ENCODE measurements at regions not wholly inside any gene's neighbourhood (a gene's known extent, or its start where the extent isn't known, plus 50 kb on each side); places are given as distances from the start of the nearest gene placed in this dataset.

GRCh38 chr16:54986409-54986808 is 55.7 kb downstream of the IRX5 start:
- TF ChIP-seq POLR2A (IDR thresholded peaks at IDR 0.05; ENCODE audit: low read length) (no peak), GATA1 (IDR thresholded peaks at IDR 0.05; ENCODE audit: low read depth, low read length) (no peak)

Data from erythroblast (primary cell).